D721Med (cell line): ENCODE measurements at regions not wholly inside any gene's neighbourhood (a gene's known extent, or its start where the extent isn't known, plus 50 kb on each side); places are given as distances from the start of the nearest gene placed in this dataset.

Experiments
- DNase-seq: peaks from one replicate; pipeline ENCODE4 v3.0.0; 2011; ENCODE audit warnings: low spot score; ENCODE audit not compliant: insufficient read length
- FAIRE-seq: peaks from 2 replicates; lab custom pipeline; 2011; peaks lifted over from hg19 to GRCh38; lab: Jason Lieb, UNC
- CTCF ChIP-seq: IDR thresholded peaks from 2 replicates; pipeline ENCODE4 v1.5.1; 2012; ENCODE audit warnings: mild to moderate bottlenecking, control low read depth; ENCODE audit not compliant: insufficient read depth; ENCODE audit errors: missing control alignments

GRCh38 chr13:105030851-105031250, 1504.6 kb downstream of the EFNB2 start:
- TF ChIP-seq CTCF: no peak
- DNase-seq (no peak), FAIRE-seq (no peak)

DNA sequence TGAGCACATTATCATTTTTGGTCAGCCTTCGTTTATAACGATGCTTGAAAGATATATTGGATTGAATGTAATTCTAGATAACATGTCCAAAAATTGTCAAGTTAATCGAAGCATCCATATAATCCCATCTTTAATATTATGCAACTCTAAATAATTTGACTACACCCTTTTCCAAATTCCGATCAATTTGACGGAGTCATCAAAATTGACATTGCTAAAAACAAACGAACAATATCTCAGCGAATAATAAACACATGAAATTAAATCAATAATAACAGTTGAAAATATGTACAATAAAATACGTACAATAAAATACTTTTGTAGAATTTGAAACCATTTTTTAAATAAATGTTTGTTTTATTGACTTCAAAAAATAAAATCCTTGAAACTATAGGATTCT, 1516.4 kb downstream of the EFNB2 start:
- no peak for TF ChIP-seq CTCF
- FAIRE-seq: no peak
- no peak for DNase-seq

GRCh38 chr13:105016266-105016665, 1519.2 kb downstream of the EFNB2 start:
- FAIRE-seq: no peak
- no peak for DNase-seq

DNA sequence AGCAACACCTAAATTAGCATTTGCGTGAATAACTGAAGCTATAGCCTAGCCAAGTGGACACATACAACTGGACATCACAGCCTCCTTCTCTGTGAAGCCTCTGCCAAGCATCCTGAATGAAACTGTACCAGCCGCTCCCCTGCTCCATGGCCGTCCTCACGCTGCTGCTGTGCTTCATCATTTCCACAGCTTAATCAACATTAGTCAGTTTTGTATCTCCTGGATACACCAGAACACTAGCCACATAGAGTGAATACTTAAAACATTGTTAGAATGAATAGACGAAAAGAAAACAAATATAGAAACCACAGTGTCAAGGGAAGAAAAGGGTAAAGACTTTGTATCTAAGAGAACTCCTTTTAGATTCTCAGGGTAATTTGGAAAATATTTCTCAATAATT, 1526.9 kb downstream of the EFNB2 start:
- TF ChIP-seq CTCF: no peak
- DNase-seq: no peak
- no peak for FAIRE-seq

More at GRCh38 chr13:105016266-105016665, 1519.2 kb downstream of the EFNB2 start:
- TF ChIP-seq CTCF: no peak

DNA sequence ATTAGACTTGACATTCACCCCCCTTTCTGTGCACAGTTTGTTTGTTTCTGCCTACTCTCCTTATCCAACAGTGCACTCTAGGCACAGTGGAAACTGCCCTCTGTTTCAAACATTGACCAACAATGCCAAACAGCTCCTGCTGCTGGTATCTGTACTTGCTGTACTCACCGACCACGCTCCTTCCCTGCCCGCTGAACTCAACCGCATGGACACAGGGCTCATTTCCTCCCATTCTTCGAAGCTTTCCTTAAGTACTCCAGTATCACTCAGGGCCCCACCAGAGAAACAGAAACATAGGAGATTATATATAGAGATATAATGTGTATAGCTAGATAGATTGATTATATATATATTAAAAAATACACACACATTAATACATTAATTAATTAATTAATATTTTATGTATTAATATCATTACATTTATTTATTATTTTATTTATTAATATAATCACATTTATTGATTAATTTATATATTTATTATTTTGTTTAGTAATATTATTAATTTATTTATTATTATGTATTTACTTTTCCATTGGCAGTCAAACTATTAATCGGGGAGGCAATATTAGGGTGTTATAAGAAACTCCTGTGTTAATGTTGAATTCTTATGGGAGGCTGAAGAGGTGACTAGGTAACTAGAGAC, 1528.2 kb downstream of the EFNB2 start:
- TF ChIP-seq CTCF: no peak
- no peak for DNase-seq
- FAIRE-seq: no peak

DNA sequence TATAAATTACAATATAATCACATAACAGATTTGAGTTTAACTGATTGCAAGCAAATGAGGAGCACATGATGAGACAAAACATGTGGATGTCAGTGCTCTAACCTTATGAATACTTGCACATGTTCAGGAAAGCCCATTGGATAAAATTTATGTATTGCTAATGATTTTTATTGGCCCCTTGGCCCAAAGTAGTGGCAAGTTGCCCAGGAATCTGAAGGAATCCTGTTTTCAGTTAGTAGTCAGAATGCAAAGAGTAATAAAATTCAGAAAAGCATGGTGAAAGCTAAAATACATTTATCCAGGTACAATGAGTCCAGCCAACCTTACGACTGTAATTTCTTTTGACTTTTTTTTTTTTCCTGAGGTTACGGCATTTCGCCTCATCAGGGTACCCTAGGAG, 1539.4 kb downstream of the EFNB2 start:
- FAIRE-seq (no peak), DNase-seq (no peak)
- TF ChIP-seq CTCF: no peak

- TF ChIP-seq CTCF: no peak
- FAIRE-seq: no peak
- DNase-seq: no peak
Observed at GRCh38 chr13:104993708-104994107, 1541.8 kb downstream of the EFNB2 start.
